Stimulated activated CD8-positive, alpha-beta memory T cell treated with anti-CD3 and anti-CD28 coated beads, Interleukin-7, amount 100 ng/mL, for 4 hours (primary cell): ENCODE measurements at regions not wholly inside any gene's neighbourhood (a gene's known extent, or its start where the extent isn't known, plus 50 kb on each side); places are given as distances from the start of the nearest gene placed in this dataset.

Experiments used
- DNase-seq, 2 donors: peaks; one replicate each; pipeline ENCODE4 v3.0.0-alpha.2; 2020; ENCODE audit warnings: low read depth in 2 of 2

DNA sequence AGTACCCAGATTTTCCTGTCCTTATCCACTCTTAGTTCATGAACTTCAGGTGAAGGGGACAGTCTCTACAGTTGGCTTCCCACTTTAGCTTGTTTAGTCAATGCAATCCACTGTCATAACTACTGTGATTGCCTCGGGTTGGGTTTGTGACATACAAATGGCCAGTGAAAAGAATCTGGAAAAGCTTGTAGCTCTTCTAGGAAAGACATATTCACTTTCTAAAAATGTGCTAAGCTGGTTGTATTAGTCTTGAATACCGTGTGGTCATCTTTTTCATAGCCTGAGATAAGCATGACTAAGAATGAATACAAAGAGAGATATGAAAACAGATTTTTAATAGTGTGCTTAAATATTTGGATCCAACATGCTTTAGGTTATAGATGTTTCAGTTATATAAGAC is 1443.5 kb upstream of the IGFBP7 start:
- no peak for DNase-seq

DNA sequence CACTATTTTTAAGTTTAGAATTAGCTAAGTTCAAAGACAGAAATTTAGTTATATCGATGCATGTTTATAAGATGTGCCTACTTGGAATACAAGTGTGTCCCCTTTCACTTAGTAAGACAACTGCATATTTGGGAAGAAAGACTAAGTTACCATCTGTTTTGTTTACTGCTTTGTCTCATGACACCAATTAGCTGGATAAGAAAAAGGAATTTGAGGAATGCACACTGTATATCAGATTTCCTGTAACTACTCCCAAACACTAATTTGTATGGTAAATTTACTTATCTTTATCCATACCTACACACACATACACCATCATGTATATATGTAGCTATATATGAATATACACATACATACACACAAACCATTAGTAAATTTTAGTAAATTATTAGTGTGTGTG is 1442.8 kb upstream of the IGFBP7 start:
- DNase-seq, result no peak

DNA sequence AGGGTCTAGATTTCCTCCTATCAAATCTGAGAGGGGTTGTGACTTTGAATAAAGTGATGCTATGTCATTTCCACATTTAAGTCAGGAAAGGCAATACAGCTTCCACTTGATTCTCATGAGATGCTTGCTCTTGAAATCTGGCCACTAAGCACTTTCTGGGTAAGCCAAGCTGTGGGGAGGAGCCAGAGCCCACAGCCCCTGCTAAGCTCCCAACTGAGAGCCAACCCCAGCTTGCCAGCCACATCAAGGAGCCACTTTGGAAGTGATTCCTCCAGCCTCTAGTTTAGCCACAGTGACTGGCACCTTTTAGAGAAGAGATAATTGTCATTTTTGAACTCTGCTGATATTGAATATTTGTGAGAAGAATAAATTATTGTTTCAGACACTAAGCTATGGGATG is 1441.5 kb upstream of the IGFBP7 start:
- no peak for DNase-seq

DNA sequence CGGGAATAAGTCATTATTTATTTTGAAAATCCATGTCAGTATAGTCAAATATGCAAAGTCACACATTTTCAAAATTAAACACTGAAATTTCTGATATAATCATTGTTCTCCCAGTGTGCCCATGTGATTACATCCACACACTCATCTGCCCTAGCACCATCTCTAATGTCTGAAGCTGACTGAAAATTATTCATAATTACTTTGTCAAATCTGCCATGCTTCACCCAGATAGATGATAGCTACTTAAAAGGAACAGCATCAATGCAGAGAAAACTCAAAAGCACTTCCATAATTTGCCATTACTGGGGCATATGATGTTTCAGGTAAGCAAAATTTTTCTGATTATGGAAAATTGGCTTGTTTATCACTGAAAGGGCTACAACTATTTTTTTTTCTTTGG is 1433.3 kb upstream of the IGFBP7 start:
- no peak for DNase-seq

DNA sequence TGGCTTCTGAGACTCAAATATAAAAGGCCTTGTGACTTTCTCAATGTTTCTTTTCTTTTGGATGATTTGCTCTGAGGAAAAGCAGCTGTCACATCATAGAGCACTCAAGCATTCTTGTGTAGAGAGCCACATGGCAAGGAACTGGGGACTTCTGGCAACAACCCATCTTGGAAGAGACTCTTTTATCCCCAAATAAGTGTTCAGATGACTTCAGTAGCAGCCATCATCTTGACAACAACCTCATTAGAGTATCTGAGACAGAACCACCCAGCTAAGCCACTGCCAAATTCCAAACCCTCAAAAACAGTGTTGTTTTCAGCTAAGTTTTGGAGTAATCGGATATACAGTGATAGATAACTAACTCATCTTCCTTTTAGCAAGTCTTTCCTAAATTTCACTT is 1431.7 kb upstream of the IGFBP7 start:
- DNase-seq, result no peak

DNA sequence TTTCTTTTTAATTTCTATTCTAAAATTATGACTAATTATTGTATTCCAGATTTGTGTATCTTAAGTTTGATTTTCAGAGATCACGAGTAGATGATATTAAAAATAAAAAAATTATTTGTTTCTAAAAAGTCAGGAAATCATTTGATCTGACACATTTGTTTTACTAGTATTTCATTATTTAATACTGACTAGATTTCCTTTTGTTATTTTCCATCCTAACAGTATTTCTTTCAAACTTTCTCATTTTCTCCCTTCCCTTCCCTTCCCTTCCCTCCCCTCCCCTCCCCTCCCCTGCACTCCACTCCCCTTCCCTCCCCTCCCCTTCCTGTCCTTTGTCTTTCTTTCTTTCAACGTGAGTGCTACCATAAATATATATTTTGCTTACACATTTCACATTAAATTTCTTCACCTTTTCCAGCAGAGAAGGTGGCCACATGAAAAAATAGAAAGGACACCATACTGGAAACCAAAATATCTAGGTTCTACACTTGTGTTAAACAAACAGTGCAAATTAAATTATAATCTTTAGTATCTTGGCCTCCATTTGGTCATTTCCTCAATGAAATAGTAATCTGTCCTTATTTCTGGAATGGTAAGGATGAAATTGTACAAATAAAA is 1412.7 kb upstream of the IGFBP7 start:
- no peak for DNase-seq

DNA sequence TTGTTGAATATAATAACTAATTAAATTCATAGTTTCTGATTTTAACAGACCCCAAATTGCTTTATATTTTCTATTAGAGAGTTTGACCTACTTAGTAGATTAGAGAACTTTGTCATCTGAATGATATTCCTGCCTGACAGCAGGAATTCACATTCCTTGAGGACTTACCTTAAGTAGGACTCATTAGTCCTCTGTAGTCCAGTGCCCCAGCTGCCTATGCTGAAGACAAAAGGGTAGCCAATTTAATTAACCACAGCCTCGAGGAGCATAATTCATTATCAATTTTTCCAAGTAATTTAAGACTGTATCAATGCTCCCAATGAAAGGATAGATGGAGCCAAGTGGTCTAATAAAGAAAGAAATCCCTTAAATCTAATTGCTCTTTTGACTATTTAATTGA is 1405.0 kb upstream of the IGFBP7 start:
- DNase-seq, result no peak

DNA sequence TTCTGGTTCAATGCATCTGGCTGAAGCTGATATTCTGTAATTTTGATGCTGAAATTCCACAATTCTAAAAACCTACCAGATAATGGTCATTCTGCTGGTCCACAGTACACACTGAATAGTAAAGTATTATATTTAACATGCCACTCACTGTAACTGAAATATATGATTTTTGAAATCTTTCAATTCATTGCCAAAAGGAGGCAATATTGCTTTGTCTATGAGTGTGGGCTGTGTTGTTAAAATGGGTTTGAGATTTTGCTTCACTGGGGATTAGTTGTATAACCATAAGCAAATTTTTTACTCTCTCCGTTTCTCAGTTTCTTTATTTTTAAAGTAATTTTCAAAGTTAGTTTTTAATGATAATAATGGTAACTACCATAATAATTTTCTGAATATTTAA is 1404.1 kb upstream of the IGFBP7 start:
- no peak for DNase-seq

DNA sequence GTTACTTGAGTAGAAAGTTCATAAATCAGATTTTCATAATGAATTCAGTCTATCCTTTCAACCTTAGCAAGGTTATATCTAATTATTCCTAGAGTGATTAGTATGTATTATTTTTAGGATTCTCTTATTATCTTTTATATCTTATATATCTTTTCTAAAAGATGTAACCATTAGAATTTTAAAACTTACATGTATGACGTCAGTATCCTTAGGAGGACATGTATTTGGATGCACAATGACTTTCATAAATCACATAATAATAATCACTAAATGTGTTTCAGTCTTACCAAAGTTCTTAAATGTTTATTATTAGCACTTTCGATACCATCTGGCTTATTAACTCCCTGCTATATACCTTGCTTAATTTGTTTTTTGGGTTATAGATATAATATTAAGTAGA is 1400.5 kb upstream of the IGFBP7 start:
- DNase-seq, result no peak

DNA sequence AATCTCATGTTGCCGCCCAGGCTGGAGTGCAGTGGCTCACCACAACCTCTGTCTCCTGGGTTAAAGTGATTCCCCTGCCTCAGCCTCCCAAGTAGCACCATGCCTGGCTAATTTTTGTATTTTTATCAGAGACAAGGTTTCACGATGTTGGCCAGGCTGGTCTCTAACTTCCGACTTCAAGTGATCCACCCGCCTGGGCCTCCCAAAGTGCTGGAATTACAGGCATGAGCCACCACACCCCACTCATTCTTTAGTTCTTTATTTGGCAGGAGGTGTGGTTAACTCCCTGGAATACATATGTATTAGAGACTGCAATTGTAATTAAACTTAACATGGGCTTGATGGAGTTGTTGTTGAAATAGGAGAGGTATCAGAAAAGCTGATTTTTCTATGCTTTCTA is 1396.9 kb upstream of the IGFBP7 start:
- DNase-seq, result no peak

DNA sequence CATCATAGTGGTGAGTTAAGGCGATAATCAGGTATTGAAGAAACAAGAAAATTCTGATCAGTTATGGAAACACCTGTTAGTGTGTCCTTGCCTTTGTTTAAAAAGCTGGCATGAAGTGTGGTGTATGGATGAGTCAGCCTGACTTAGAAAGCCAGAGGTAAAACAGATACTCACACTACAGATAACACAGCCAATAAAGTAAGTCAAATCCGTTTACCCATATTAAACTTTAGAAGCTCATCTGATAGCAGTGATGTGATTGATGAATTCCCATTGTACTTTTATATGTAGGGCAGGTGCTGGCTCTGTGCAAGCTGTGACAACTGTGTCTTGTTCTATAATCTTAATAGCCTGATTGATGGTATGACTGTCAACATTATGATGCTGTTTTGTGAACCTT is 1392.7 kb upstream of the IGFBP7 start:
- DNase-seq, result no peak

DNA sequence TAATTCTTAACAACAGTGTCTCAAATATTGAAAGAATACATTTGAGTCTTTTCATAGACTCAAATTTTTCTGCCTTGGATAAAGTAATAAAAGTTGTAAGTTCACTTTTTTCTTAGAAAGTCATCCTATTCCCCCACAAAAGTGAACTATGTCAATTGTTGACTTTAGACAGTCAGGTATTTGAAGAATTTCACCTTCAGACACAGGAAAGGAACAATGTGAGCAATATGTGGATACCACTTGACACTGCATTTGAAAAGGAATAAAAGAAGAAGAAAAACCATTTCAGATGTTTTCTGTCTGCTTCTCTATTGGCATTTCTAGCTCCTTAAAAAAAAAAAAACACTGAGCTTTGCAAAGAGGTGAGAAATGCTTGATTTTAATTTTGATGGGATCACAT is 1389.0 kb upstream of the IGFBP7 start:
- DNase-seq, result no peak

DNA sequence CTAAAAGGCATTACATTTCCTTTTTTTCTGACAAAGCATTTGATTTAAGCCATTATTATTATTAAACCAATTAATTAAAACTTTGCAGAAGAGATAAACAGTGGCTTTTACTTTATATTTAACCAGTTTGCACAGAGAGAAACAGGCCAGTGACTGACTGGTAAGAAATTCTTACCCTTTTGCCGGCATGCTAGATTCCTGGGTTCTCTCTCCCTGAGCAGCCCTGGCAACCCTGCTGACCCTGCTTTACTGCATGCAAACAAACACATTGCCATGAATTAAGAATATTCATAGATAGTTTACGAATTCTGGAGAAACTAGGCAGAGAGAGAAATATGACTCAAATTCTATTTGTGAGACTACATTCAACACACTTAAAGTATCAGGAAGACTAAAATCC is 1381.4 kb upstream of the IGFBP7 start:
- DNase-seq, result no peak

DNA sequence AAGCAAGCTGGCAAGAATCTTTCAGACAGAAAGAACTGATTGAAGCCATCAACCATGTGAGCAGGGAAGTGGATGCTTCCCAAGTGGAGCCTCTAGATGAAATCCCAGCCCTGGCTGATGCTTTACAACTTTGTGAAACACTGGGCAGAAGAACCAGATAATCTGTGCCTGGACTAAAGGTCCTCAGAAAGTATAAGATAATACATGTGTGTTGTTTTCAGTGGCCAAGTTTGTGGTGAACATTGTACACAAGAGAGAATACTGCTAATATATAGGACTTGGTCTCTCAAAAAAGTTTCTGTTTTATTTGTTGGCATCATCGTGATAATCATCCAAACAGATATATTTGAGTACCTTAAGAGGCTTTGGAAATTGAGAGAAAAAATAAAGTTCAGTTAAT is 1367.8 kb upstream of the IGFBP7 start:
- no peak for DNase-seq

DNA sequence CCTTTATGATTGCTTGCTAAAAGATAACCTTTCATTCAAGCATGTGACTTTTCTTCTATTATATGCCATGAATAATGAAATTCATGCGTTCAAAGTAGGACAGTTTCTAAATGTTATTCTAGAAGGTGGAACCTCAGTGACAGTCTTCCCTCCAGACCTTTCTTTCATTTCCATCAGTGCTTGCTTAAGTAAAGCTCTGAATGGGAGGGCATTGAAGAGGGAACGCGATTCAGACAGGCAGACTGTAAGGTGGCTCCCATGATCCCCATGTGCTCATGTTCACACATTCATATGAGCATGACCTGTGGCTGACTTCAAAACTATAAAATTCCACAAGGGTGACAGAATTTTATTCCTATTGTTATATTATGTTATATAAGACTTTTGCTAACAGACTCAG is 1367.3 kb upstream of the IGFBP7 start:
- no peak for DNase-seq

DNA sequence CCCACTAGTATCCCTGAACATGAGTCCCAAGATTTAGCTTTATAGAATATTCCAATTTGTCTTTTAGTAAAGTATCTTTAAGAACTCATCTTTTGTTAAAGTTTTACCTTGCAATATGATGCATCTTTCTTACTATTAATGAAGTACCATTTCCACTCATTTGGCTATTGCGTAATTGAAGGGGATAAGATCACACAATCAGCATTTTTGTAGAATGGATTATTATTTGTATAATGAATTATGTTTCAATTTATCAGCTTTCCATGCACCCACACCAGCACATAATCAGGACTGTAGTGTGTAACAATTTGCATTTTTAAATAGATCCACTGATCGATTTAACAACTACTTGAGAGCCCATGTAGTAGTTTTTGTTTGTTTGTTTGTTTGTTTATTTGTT is 1364.9 kb upstream of the IGFBP7 start:
- no peak for DNase-seq

DNA sequence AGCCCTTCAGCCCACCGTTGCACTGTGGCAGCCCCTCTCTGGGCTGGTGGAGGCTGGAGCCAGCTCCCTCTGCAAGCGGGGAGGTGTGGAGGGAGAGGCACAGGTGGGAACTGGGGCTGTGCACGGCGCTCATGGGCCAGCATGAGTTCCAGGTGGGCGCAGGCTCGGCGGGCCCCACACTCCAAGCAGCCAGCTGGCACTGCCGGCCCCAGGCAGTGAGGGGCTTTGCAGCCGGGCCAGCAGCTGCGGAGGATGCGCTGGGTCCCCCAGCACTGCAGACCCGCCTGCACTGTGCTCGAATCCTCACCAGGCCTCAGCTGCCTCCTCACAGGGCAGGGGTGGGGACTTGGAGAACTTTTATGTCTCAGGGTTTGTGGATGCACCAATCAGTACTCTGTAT is 1354.8 kb upstream of the IGFBP7 start:
- DNase-seq, result no peak

DNA sequence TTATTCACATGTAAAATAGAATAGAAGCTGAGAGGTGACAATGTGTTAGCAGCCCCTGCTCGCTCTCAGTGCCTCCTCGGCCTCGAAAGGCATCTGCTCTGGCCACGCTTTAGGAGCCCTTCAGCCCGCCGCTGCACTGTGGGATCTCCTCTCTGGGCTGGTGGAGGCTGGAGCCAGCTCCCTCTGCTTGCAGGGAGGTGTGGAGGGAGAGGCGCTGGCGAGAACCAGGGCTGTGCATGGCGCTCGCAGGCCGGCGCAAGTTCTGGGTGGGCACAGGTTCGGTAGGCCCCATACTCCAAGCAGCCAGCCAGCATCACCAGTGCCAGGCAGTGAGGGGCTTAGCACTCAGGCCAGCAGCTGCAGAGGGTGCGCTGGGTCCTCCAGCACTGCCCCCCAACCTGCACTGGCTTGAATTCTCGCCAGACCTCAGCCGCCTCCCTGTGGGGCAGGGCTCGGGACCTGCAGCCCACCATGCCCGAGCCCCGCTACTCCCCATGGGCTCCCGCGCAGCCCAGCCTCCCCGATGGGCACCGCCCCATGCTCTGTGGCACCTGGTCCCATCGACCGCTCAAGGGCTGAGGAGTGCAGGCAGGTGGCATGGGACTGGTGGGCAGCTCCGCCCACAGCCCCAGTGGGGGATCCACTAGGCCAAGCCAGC is 1346.7 kb upstream of the IGFBP7 start:
- no peak for DNase-seq

DNA sequence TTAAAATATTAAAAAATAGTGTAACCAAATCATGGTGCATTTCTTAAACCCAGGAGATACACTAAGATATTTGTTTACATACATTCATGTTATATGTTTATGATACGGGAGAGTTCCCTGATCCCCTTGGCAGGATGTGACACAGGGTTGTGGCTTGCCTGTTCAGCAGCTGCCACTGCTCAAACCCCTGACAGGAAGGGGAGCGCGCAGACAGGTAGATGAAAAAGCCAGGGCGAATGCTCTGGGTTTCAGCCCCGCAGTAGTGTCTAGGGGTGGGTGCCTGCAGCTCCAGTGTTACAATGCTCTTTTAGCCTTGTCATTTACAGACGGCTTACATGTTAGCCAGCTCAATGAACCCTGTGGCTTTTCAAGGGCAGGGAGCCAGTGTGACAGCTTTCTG is 1343.8 kb upstream of the IGFBP7 start:
- no peak for DNase-seq

DNA sequence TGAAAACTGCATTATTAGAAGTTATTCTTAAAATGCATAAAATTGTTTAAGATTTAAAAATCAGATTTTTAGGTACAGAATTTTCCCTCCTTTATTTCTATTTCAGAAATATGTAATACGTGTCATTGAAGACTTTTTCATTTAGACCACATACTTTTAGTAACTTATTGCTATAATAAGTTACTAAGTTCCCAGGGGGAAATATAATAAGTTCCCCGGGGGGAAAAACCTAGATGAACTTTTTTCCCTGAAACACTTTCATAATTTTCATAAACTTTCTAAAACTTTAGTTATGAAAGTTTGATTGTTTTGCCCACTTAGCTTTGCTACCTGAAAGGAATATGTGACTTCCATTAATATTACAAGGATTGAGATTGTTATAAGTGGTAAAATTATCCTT is 1341.5 kb upstream of the IGFBP7 start:
- DNase-seq, result no peak

DNA sequence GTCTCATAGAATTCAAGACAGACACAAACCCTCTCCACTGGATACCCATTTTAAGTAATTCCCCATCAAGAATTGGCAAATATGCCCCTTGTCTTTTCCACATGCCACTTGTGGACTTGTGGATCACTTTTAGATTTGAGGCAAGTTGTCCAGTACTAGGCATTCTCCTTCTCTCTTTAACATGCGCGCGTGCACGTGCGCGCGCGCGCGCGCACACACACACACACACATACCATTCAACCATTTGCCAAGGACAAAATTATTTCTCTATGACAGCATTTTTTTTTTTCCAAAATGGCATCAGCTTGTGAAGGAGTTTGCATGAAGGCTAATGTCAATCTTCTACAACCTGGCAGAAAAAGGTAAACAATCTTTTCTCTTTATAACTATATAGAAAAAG is 1325.7 kb upstream of the IGFBP7 start:
- no peak for DNase-seq

DNA sequence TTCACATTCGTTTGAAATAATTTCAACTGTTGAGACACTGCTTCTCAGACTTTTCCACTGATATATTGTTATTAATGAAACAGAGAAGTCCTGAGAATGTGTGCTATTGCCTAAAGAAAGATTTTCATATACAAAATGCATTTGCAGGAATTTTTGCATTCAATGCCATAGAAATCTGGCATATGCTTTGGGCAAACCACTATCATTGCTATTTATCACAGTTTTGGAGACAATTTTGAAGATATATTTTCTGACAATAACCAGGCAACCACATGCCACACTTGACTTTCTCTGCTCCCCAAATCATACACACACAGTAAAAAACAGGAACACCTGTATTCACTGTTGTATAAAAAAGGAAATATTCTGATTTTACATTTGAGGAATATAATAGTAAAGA is 1303.7 kb upstream of the IGFBP7 start:
- DNase-seq, result no peak

DNA sequence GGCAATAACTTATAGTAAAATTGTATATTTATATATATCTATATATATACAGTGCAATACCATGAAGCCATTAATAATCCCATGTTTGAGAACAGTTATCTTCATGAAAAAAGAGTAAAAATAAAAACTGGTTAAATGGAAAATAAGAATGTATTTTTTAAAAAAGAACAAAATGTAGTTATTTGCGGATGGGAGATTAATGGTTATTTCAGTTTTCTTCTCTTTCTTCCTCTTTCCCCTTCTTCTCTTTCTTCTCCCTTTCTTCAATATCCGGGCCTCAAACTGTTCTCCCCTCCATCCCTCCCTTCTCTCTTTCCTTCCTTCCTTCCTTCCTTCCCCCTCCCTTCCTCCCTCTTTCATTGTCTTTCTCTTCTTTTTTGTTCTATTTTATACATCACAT is 1301.7 kb upstream of the IGFBP7 start:
- DNase-seq, result no peak

DNA sequence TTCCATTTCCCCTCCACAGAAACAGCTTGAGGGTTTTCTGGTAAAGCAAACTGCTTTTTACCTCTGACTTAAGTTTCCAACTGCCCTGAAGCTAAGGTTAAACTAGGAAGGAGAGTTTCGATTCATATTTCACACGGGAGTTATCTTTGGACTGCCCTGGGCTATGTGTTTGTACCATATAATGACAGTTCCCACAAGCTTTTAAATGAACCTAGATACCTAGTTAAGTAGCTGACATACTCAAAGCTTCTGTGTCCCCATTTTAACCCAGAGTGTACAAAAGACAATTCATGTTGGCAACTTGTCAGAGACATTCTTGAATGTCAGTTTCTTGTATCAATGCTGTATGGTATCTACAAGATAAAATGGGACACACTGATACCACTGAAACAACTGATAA is 1296.6 kb upstream of the IGFBP7 start:
- no peak for DNase-seq
